ENCODE measurements at regions not wholly inside any gene's neighbourhood (a gene's known extent, or its start where the extent isn't known, plus 50 kb on each side); places are given as distances from the start of the nearest gene placed in this dataset.

GRCh38 chr10:78579995-78580394 is 488.8 kb upstream of the ZMIZ1 start:
- H3K27me3 Mint-ChIP-seq: peaks cover 0 to 10% of the 10 kb centered on the region in 2 donors
- DNase-seq: no peak
- H3K27me3 ChIP-seq (ENCODE audit: insufficient read depth, low read length, poor library complexity, severe bottlenecking): no peaks in the 10 kb centered on the region
- H3K4me3 ChIP-seq (ENCODE audit: low read length): no peak overlapping the region
- H3K27ac Mint-ChIP-seq: no peak overlapping the region
- no peaks in the 10 kb centered on the region for H3K9me3 Mint-ChIP-seq
- H3K4me1 Mint-ChIP-seq: no peaks in the 10 kb centered on the region
- no peak overlapping the region for H3K27ac ChIP-seq (ENCODE audit: low read depth, low read length)
- H3K4me3 Mint-ChIP-seq: no peak overlapping the region
- CTCF ChIA-PET: interaction anchor here (1.2 kb wide), 1 partner anchor 8 kb away, joined by 4 read pairs; no protein-coding TSS in a partner anchor
- no peaks in the 10 kb centered on the region for H3K9me3 ChIP-seq (ENCODE audit: low read length)
- POLR2A ChIA-PET: no interaction called here
- no peaks in the 10 kb centered on the region for H3K36me3 ChIP-seq (ENCODE audit: insufficient read depth, low read length)
- H3K4me1 ChIP-seq (ENCODE audit: insufficient read depth, low read length): no peaks in the 10 kb centered on the region
- no peaks in the 10 kb centered on the region for H3K36me3 Mint-ChIP-seq

DNA sequence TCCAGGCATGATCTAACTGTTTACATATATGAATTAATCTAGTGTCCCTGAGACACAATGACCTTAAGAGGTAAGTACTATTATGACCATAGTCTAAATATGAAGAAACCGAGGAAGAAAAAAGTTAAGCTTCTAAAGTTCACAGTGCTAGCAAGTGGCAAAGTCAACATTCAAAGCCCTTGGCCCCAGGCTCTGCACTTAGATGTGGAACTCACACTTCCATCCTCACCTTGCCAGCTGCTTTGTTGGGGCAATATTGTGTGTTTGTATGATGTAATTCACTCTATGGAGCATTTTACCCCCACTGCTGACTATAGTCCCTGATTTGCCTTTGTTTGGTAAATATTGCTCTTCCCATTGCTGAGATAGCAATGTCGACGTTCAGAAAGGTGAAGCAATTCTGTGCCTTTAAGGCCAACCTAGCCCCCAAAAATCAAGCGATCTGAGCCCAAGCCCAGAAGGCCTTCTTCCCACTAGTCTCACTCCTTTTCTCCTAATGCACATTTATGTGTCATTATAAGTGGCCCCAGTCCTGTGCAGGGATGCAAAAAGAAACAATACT is 487.6 kb upstream of the ZMIZ1 start:
- POLR2A ChIA-PET: no interaction called here
- no peak overlapping the region for H3K27ac Mint-ChIP-seq

DNA sequence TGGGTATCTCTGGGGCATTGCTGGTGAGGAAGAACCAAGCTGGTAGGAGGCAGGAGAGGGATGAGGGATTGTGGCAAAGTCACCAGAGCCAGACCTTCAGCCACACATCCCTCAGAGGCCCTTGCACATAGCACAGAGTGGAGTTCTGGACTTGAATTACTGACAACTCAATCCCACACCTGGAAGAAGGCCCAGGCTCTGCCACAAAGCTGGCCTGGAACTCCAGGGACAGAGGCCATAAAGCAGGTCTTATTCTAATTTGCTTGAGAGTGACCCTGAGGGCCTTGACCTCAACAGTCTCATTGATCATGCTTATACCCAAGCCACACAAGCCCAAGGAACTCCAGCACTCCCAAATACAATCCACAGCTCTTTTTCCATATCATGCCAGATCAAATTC is 486.2 kb upstream of the ZMIZ1 start:
- Histone ChIP-seq H3K4me3 (ENCODE audit: low read length) (no peak overlapping the region), H3K27me3 (ENCODE audit: insufficient read depth, low read length, poor library complexity, severe bottlenecking) (no peaks in the 10 kb centered on the region), H3K27ac (ENCODE audit: low read depth, low read length) (no peak overlapping the region), H3K9me3 (ENCODE audit: low read length) (no peaks in the 10 kb centered on the region), H3K4me1 (ENCODE audit: insufficient read depth, low read length) (no peaks in the 10 kb centered on the region), H3K36me3 (ENCODE audit: insufficient read depth, low read length) (no peaks in the 10 kb centered on the region)
- ChIA-PET CTCF (no interaction called here), POLR2A (no interaction called here)
- H3K9me3 Mint-ChIP-seq: no peaks in the 10 kb centered on the region
- no peak overlapping the region for H3K27ac Mint-ChIP-seq
- peaks cover 0 to 10% of the 10 kb centered on the region in 2 donors for H3K27me3 Mint-ChIP-seq
- H3K4me1 Mint-ChIP-seq: no peaks in the 10 kb centered on the region
- no peaks in the 10 kb centered on the region for H3K36me3 Mint-ChIP-seq
- DNase-seq: no peak
- no peak overlapping the region for H3K4me3 Mint-ChIP-seq

More for the DNA sequence above, 487.6 kb upstream of the ZMIZ1 start:
- H3K27ac ChIP-seq (ENCODE audit: low read depth, low read length): no peak overlapping the region
- Mint-ChIP-seq H3K4me3 (no peak overlapping the region), H3K4me1 (no peaks in the 10 kb centered on the region), H3K36me3 (no peaks in the 10 kb centered on the region), H3K27me3 (peaks cover 0 to 10% of the 10 kb centered on the region in 2 donors), H3K9me3 (no peaks in the 10 kb centered on the region)
- DNase-seq: no peak
- H3K27me3 ChIP-seq (ENCODE audit: insufficient read depth, low read length, poor library complexity, severe bottlenecking): no peaks in the 10 kb centered on the region
- CTCF ChIA-PET: no interaction called here
- no peaks in the 10 kb centered on the region for H3K4me1 ChIP-seq (ENCODE audit: insufficient read depth, low read length)
- no peak overlapping the region for H3K4me3 ChIP-seq (ENCODE audit: low read length)
- no peaks in the 10 kb centered on the region for H3K36me3 ChIP-seq (ENCODE audit: insufficient read depth, low read length)
- H3K9me3 ChIP-seq (ENCODE audit: low read length): no peaks in the 10 kb centered on the region

DNA sequence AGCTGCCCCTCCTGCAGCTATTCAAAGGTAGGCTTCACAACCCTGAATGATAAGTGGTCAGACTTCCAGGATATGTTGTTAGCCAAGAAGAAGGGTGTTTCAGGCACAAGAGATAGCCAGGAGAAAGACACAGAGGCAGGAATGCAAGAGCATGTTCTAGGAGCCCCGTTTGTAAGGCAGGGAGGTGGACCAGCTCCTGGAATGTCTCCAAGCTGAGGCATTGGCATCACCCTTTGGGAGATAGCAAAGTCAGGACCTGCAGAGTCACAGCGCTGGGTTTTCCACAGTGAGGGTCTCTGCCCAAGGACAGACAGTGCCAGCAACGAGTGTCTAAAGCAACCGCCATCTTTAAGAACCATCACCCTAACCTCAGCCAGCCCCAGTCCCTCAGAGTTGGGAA is 484.5 kb upstream of the ZMIZ1 start:
- POLR2A ChIA-PET: no interaction called here
- no peak overlapping the region for H3K4me3 ChIP-seq (ENCODE audit: low read length)
- CTCF ChIA-PET: no interaction called here
- H3K27ac Mint-ChIP-seq: no peak overlapping the region
- no peak overlapping the region for H3K27ac ChIP-seq (ENCODE audit: low read depth, low read length)
- no peaks in the 10 kb centered on the region for H3K27me3 ChIP-seq (ENCODE audit: insufficient read depth, low read length, poor library complexity, severe bottlenecking)
- no peaks in the 10 kb centered on the region for H3K36me3 Mint-ChIP-seq
- H3K4me1 Mint-ChIP-seq: no peaks in the 10 kb centered on the region
- H3K4me3 Mint-ChIP-seq: no peak overlapping the region
- no peak for DNase-seq
- no peaks in the 10 kb centered on the region for H3K36me3 ChIP-seq (ENCODE audit: insufficient read depth, low read length)
- no peaks in the 10 kb centered on the region for H3K4me1 ChIP-seq (ENCODE audit: insufficient read depth, low read length)
- H3K9me3 Mint-ChIP-seq: no peaks in the 10 kb centered on the region
- peaks cover 0 to 10% of the 10 kb centered on the region in 2 donors for H3K27me3 Mint-ChIP-seq
- no peaks in the 10 kb centered on the region for H3K9me3 ChIP-seq (ENCODE audit: low read length)

- no peaks in the 10 kb centered on the region for H3K9me3 ChIP-seq (ENCODE audit: low read length)
- ChIA-PET CTCF (no interaction called here), POLR2A (no interaction called here)
- H3K27ac Mint-ChIP-seq: no peak overlapping the region
- H3K4me3 ChIP-seq (ENCODE audit: low read length): no peak overlapping the region
- no peak overlapping the region for H3K4me3 Mint-ChIP-seq
- no peaks in the 10 kb centered on the region for H3K36me3 Mint-ChIP-seq
- no peaks in the 10 kb centered on the region for H3K36me3 ChIP-seq (ENCODE audit: insufficient read depth, low read length)
- DNase-seq: no peak
- H3K9me3 Mint-ChIP-seq: no peaks in the 10 kb centered on the region
- no peaks in the 10 kb centered on the region for H3K4me1 ChIP-seq (ENCODE audit: insufficient read depth, low read length)
- no peak overlapping the region for H3K27ac ChIP-seq (ENCODE audit: low read depth, low read length)
- H3K27me3 ChIP-seq (ENCODE audit: insufficient read depth, low read length, poor library complexity, severe bottlenecking): no peaks in the 10 kb centered on the region
- H3K27me3 Mint-ChIP-seq: peaks cover 0 to 10% of the 10 kb centered on the region in 2 donors
- H3K4me1 Mint-ChIP-seq: no peaks in the 10 kb centered on the region
These were observed 484.1 kb upstream of the ZMIZ1 start for GRCh38 chr10:78584681-78585080.

- POLR2A ChIA-PET: no interaction called here
- no peak for DNase-seq
- H3K9me3 ChIP-seq (ENCODE audit: low read length): no peaks in the 10 kb centered on the region
- H3K27ac ChIP-seq (ENCODE audit: low read depth, low read length): no peak overlapping the region
- Mint-ChIP-seq H3K36me3 (no peaks in the 10 kb centered on the region), H3K27me3 (peaks cover 0 to 10% of the 10 kb centered on the region in 2 donors), H3K4me1 (no peaks in the 10 kb centered on the region), H3K27ac (no peak overlapping the region), H3K4me3 (no peak overlapping the region), H3K9me3 (no peaks in the 10 kb centered on the region)
- CTCF ChIA-PET: no interaction called here
- H3K27me3 ChIP-seq (ENCODE audit: insufficient read depth, low read length, poor library complexity, severe bottlenecking): no peaks in the 10 kb centered on the region
- H3K4me3 ChIP-seq (ENCODE audit: low read length): no peak overlapping the region
- no peaks in the 10 kb centered on the region for H3K36me3 ChIP-seq (ENCODE audit: insufficient read depth, low read length)
- no peaks in the 10 kb centered on the region for H3K4me1 ChIP-seq (ENCODE audit: insufficient read depth, low read length)
These were observed 482.8 kb upstream of the ZMIZ1 start for GRCh38 chr10:78585952-78586351.

DNA sequence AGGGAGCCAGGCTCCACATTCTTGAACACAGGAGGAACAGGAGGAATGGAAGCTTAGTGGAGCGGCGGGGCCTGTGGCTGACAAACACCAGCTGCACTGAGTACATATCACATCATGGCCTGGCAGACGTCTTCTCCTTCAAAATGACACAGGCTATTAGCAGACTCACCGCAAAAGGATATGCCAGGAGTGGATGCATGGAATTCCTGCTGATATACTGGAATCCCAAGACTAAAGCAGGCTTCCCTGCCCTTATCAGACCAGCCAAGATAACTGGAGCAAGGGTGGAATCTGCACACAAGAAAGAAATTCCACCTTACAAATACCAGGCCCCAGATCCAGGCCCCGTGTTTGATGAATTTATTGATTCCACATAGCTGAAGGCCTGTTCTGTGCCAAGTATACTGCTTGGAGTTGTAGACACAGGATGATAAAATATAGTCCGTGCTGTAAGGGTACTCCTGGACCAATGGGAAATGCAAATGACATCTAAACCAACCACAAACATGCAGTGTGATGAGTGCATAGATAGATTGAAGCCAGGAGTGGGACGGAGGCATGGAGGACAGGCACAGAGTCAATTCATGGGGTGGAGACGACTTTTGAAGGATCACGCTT is 480.5 kb upstream of the ZMIZ1 start:
- no peaks in the 10 kb centered on the region for H3K4me1 Mint-ChIP-seq
- H3K4me1 ChIP-seq (ENCODE audit: insufficient read depth, low read length): no peaks in the 10 kb centered on the region
- H3K27ac ChIP-seq (ENCODE audit: low read depth, low read length): no peak overlapping the region
- H3K27me3 Mint-ChIP-seq: peaks cover 0 to 10% of the 10 kb centered on the region in 2 donors
- no peak overlapping the region for H3K4me3 ChIP-seq (ENCODE audit: low read length)
- no peak for DNase-seq
- no peaks in the 10 kb centered on the region for H3K36me3 ChIP-seq (ENCODE audit: insufficient read depth, low read length)
- no peaks in the 10 kb centered on the region for H3K9me3 ChIP-seq (ENCODE audit: low read length)
- H3K9me3 Mint-ChIP-seq: no peaks in the 10 kb centered on the region
- ChIA-PET POLR2A (no interaction called here), CTCF (no interaction called here)
- no peak overlapping the region for H3K4me3 Mint-ChIP-seq
- no peaks in the 10 kb centered on the region for H3K36me3 Mint-ChIP-seq
- H3K27me3 ChIP-seq (ENCODE audit: insufficient read depth, low read length, poor library complexity, severe bottlenecking): no peaks in the 10 kb centered on the region
- H3K27ac Mint-ChIP-seq: no peak overlapping the region

DNA sequence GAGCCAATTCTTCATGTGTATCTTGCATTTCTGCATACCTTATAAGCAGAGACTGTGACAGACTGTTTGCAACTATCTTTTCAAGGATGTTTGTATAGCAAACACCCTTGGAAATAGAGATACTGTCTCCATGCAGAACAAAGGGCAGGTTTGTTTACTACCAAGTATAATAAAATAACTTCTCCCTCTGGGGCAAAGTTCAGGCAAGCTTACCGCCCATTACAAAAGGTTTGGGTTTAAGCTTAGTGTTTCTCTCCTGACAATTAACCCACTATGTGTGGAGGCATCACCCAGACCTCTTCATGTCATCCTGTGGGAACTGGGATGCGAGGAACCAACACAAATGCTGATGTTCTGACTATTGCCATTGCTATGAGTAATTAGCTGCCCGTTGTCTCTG is 479.1 kb upstream of the ZMIZ1 start:
- no peak overlapping the region for H3K27ac ChIP-seq (ENCODE audit: low read depth, low read length)
- Mint-ChIP-seq H3K4me3 (no peak overlapping the region), H3K27ac (peak overlapping the region in 1 of 8 donors; percentile 28), H3K36me3 (no peaks in the 10 kb centered on the region), H3K4me1 (no peaks in the 10 kb centered on the region), H3K9me3 (no peaks in the 10 kb centered on the region), H3K27me3 (peaks cover 0 to 4% of the 10 kb centered on the region in 2 donors)
- ChIA-PET CTCF (interaction anchor here (1.5 kb wide), 1 partner anchor 9 kb away, joined by 5 read pairs; no protein-coding TSS in a partner anchor), POLR2A (no interaction called here)
- H3K36me3 ChIP-seq (ENCODE audit: insufficient read depth, low read length): no peaks in the 10 kb centered on the region
- no peak for DNase-seq
- H3K4me3 ChIP-seq (ENCODE audit: low read length): no peak overlapping the region
- H3K9me3 ChIP-seq (ENCODE audit: low read length): no peaks in the 10 kb centered on the region
- H3K27me3 ChIP-seq (ENCODE audit: insufficient read depth, low read length, poor library complexity, severe bottlenecking): no peaks in the 10 kb centered on the region
- no peaks in the 10 kb centered on the region for H3K4me1 ChIP-seq (ENCODE audit: insufficient read depth, low read length)

Data from CD8-positive, alpha-beta memory T cell (primary cell).